ENCODE measurements at regions not wholly inside any gene's neighbourhood (a gene's known extent, or its start where the extent isn't known, plus 50 kb on each side); places are given as distances from the start of the nearest gene placed in this dataset.
"Not testable (repeated sequence)": the region's sequence is repeated elsewhere in the genome, so short reads cannot be mapped to it uniquely, and the experiment has no call there.

DNA sequence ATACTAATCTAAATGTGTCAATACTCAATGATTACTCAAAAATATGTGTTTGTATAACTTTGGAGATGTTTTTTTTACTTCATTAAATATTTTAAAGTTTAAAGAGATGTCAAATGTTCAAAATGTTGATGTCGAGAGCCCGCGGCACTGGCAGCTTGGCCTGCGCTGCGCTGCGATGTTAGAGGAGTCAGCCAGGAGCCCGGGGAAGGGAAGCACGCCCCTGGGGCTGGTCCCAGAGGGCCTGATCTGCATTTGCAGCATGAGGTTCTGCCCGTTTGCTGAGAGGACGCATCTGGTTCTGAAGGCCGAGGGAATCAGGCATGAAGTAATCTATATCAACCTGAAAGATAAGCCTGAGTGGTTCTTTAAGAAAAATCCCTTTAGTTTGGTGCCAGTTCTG lies 66.4 kb upstream of the ATP2C1 start:
- no peaks in the 10 kb centered on the region for H3K27me3 ChIP-seq (ENCODE audit: insufficient read depth, low read length)
- no peaks in the 10 kb centered on the region for H3K4me1 ChIP-seq (ENCODE audit: control insufficient read depth in 1 of 2, insufficient read depth in 2 of 2, low read length in 2 of 2)
- no peak overlapping the region for H3K4ac ChIP-seq (ENCODE audit: low read depth, low read length)
- H3K79me1 ChIP-seq (ENCODE audit: low read length) = no peaks in the 10 kb centered on the region
- no peak overlapping the region for H4K12ac ChIP-seq (ENCODE audit: low read depth, low read length)
- no peaks in the 10 kb centered on the region for H3K36me3 ChIP-seq (ENCODE audit: control insufficient read depth in 1 of 2, insufficient read depth in 2 of 2, low read length in 2 of 2)
- no peak overlapping the region for H2BK5ac ChIP-seq (ENCODE audit: low read depth, low read length, poor library complexity)
- no peak overlapping the region for H3K4me3 ChIP-seq (ENCODE audit: low read depth, low read length)
- no peak overlapping the region for H4K8ac ChIP-seq (ENCODE audit: low read depth, low read length)
- no peak overlapping the region for H2AFZ ChIP-seq (ENCODE audit: insufficient read depth, low read length, poor library complexity)
- H2BK12ac ChIP-seq (ENCODE audit: low read length) = no peak overlapping the region
- no peak overlapping the region for H3K4me2 ChIP-seq (ENCODE audit: low read length)
- H3K27ac ChIP-seq (ENCODE audit: low read depth, low read length) = no peak overlapping the region
- H2BK120ac ChIP-seq (ENCODE audit: insufficient read depth, low read length, poor library complexity) = no peak overlapping the region
- no peak overlapping the region for H3K18ac ChIP-seq (ENCODE audit: low read length)
- no peak overlapping the region for H4K91ac ChIP-seq (ENCODE audit: low read depth, low read length)
- H3K79me2 ChIP-seq (ENCODE audit: control insufficient read depth, insufficient read depth, low read length, poor library complexity) = no peaks in the 10 kb centered on the region
- WGBS (ENCODE audit: extremely low coverage, insufficient coverage, insufficient read length) = no CpG with 5 or more reads among the region's 11 CpGs
- no peak overlapping the region for H2AK5ac ChIP-seq (ENCODE audit: low read length)
- DNase-seq = no peak
- no peak overlapping the region for H3K23ac ChIP-seq (ENCODE audit: low read length)
- H3K9ac ChIP-seq (ENCODE audit: low read length) = no peak overlapping the region
- H3K14ac ChIP-seq (ENCODE audit: low read length) = no peak overlapping the region
- no peaks in the 10 kb centered on the region for H3K9me3 ChIP-seq (ENCODE audit: insufficient read depth, low read depth, low read length)

DNA sequence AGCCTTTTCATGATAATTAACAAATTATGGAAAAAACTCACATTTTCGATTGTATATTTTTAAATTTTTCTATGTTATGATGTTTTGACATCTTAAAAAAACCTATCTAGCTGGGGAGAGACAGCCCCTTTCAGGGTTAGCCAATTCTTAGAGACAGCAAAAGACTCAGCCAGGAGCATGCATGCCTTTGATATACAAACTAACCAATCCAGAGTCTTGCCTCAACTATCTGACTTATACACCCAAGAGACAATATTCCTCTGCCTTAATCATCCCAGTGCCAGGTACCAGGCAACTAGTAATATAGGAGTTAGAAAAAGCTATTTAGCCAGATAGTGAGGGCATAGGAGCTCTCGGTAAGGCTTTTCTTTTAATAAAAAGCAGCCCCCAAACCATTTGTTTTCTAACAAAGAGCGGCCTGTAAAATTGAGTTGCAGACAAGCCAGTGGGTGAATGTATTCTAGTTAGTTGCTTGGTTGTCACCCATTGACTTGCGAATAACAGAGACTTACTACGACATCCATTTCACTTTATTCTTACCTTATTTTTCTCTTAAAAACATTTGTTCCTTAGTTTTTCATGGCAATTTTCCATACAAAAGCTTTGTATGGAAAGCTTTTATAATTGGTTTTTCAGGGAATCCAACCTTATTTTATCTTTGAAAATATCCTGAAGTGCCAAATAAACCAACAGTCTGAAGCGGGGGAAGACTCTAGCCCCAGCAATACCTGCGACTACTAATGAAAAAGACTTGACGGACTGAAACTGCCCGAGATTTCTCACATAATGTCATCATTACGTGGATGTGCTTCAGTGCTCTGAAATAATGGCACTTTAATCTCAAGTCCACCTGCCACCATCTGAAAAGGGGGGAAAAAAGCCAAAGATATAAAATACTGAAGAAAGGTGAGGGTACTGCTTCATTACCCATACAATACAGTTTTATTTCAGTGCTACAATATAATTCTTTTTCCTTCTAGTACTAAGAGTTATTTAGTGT lies 64.6 kb upstream of the ATP2C1 start:
- Histone ChIP-seq H3K79me1 (ENCODE audit: low read length) (no peaks in the 10 kb centered on the region), H4K12ac (ENCODE audit: low read depth, low read length) (no peak overlapping the region), H3K4me3 (ENCODE audit: low read depth, low read length) (no peak overlapping the region), H3K27ac (ENCODE audit: low read depth, low read length) (no peak overlapping the region), H3K4ac (ENCODE audit: low read depth, low read length) (no peak overlapping the region), H4K8ac (ENCODE audit: low read depth, low read length) (no peak overlapping the region), H2BK12ac (ENCODE audit: low read length) (no peak overlapping the region), H3K9me3 (ENCODE audit: insufficient read depth, low read depth, low read length) (no peaks in the 10 kb centered on the region), H4K91ac (ENCODE audit: low read depth, low read length) (no peak overlapping the region), H3K4me1 (ENCODE audit: control insufficient read depth in 1 of 2, insufficient read depth in 2 of 2, low read length in 2 of 2) (no peaks in the 10 kb centered on the region), H3K27me3 (ENCODE audit: insufficient read depth, low read length) (no peaks in the 10 kb centered on the region), H2BK5ac (ENCODE audit: low read depth, low read length, poor library complexity) (no peak overlapping the region), H3K79me2 (ENCODE audit: control insufficient read depth, insufficient read depth, low read length, poor library complexity) (no peaks in the 10 kb centered on the region), H3K4me2 (ENCODE audit: low read length) (no peak overlapping the region), H3K14ac (ENCODE audit: low read length) (no peak overlapping the region), H3K9ac (ENCODE audit: low read length) (no peak overlapping the region), H3K18ac (ENCODE audit: low read length) (no peak overlapping the region), H3K36me3 (ENCODE audit: control insufficient read depth in 1 of 2, insufficient read depth in 2 of 2, low read length in 2 of 2) (no peaks in the 10 kb centered on the region), H3K23ac (ENCODE audit: low read length) (no peak overlapping the region), H2AK5ac (ENCODE audit: low read length) (no peak overlapping the region), H2AFZ (ENCODE audit: insufficient read depth, low read length, poor library complexity) (no peak overlapping the region), H2BK120ac (ENCODE audit: insufficient read depth, low read length, poor library complexity) (no peak overlapping the region)
- no peak for DNase-seq
- WGBS (ENCODE audit: extremely low coverage, insufficient coverage, insufficient read length) = no CpG with 5 or more reads among the region's 10 CpGs

DNA sequence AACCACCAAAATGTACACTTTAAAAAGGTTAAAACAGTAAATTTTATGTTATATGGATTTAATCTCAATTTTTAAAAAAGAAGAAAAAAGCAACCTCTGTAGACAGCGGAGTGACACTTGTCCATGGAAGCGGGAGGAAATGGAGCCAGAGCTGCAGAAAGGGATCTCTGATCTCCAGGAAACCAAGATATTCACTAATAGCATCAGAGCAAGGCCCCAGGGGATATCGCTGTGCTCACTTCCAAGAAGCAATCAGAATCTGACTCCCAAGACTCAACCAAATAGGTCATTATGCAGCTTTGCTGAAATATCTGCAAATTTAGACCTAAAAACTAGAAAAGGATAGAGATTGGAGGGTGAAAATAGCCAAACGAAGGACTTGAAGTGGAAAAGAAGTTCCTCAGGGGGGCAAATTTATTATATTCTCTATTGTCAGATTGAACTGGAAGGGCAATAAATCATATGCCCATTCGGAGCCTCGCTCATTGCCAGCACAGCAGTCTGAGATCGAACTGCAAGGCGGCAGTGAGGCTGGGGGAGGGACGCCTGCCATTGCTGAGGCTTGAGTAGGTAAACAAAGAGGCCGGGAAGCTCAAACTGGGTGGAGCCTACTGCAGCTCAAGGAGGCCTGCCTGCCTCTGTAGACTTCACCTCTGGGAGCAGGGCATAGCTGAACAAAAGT lies 62.0 kb upstream of the ATP2C1 start:
- no peak overlapping the region for H2BK5ac ChIP-seq (ENCODE audit: low read depth, low read length, poor library complexity)
- no peak overlapping the region for H3K4ac ChIP-seq (ENCODE audit: low read depth, low read length)
- no peak overlapping the region for H2BK12ac ChIP-seq (ENCODE audit: low read length)
- H3K27me3 ChIP-seq (ENCODE audit: insufficient read depth, low read length) = no peaks in the 10 kb centered on the region
- H3K36me3 ChIP-seq (ENCODE audit: control insufficient read depth in 1 of 2, insufficient read depth in 2 of 2, low read length in 2 of 2) = no peaks in the 10 kb centered on the region
- H3K79me2 ChIP-seq (ENCODE audit: control insufficient read depth, insufficient read depth, low read length, poor library complexity) = no peaks in the 10 kb centered on the region
- H3K9ac ChIP-seq (ENCODE audit: low read length) = no peak overlapping the region
- no CpG with 5 or more reads among the region's 10 CpGs for WGBS (ENCODE audit: extremely low coverage, insufficient coverage, insufficient read length)
- H3K4me3 ChIP-seq (ENCODE audit: low read depth, low read length) = no peak overlapping the region
- no peaks in the 10 kb centered on the region for H3K9me3 ChIP-seq (ENCODE audit: insufficient read depth, low read depth, low read length)
- H2BK120ac ChIP-seq (ENCODE audit: insufficient read depth, low read length, poor library complexity) = no peak overlapping the region
- no peak overlapping the region for H2AK5ac ChIP-seq (ENCODE audit: low read length)
- H3K4me1 ChIP-seq (ENCODE audit: control insufficient read depth in 1 of 2, insufficient read depth in 2 of 2, low read length in 2 of 2) = no peaks in the 10 kb centered on the region
- H4K91ac ChIP-seq (ENCODE audit: low read depth, low read length) = no peak overlapping the region
- no peaks in the 10 kb centered on the region for H3K79me1 ChIP-seq (ENCODE audit: low read length)
- H3K18ac ChIP-seq (ENCODE audit: low read length) = no peak overlapping the region
- H2AFZ ChIP-seq (ENCODE audit: insufficient read depth, low read length, poor library complexity) = no peak overlapping the region
- no peak overlapping the region for H4K8ac ChIP-seq (ENCODE audit: low read depth, low read length)
- H3K27ac ChIP-seq (ENCODE audit: low read depth, low read length) = no peak overlapping the region
- H4K12ac ChIP-seq (ENCODE audit: low read depth, low read length) = no peak overlapping the region
- no peak overlapping the region for H3K4me2 ChIP-seq (ENCODE audit: low read length)
- no peak overlapping the region for H3K23ac ChIP-seq (ENCODE audit: low read length)
- no peak overlapping the region for H3K14ac ChIP-seq (ENCODE audit: low read length)
- DNase-seq = no peak

DNA sequence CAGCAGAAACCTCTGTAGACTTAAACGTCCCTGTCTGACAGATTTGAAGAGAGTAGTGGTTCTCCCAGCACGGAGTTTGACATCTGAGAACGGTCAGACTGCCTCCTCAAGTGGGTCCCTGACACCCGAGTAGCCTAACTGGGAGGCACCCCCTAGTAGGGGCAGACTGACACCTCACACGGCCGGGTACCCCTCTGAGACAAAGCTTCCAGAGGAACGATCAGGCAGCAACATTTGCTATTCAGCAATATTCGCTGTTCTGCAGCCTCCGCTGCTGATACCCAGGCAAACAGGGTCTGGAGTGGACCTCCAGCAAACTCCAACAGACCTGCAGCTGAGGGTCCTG lies 61.5 kb upstream of the ATP2C1 start:
- not testable (repeated sequence) for H2AK5ac ChIP-seq (ENCODE audit: low read length); H4K12ac ChIP-seq (ENCODE audit: low read depth, low read length); H3K4me2 ChIP-seq (ENCODE audit: low read length); H3K18ac ChIP-seq (ENCODE audit: low read length); H3K9me3 ChIP-seq (ENCODE audit: insufficient read depth, low read depth, low read length); H3K27me3 ChIP-seq (ENCODE audit: insufficient read depth, low read length); H3K36me3 ChIP-seq (ENCODE audit: control insufficient read depth in 1 of 2, insufficient read depth in 2 of 2, low read length in 2 of 2); H3K4ac ChIP-seq (ENCODE audit: low read depth, low read length); H3K4me1 ChIP-seq (ENCODE audit: control insufficient read depth in 1 of 2, insufficient read depth in 2 of 2, low read length in 2 of 2); H4K8ac ChIP-seq (ENCODE audit: low read depth, low read length); H4K91ac ChIP-seq (ENCODE audit: low read depth, low read length); H3K79me1 ChIP-seq (ENCODE audit: low read length); H2BK12ac ChIP-seq (ENCODE audit: low read length); H3K4me3 ChIP-seq (ENCODE audit: low read depth, low read length); H2BK120ac ChIP-seq (ENCODE audit: insufficient read depth, low read length, poor library complexity); H2AFZ ChIP-seq (ENCODE audit: insufficient read depth, low read length, poor library complexity); H2BK5ac ChIP-seq (ENCODE audit: low read depth, low read length, poor library complexity); DNase-seq; H3K79me2 ChIP-seq (ENCODE audit: control insufficient read depth, insufficient read depth, low read length, poor library complexity); H3K14ac ChIP-seq (ENCODE audit: low read length); H3K27ac ChIP-seq (ENCODE audit: low read depth, low read length); H3K9ac ChIP-seq (ENCODE audit: low read length); H3K23ac ChIP-seq (ENCODE audit: low read length)
- WGBS (ENCODE audit: extremely low coverage, insufficient coverage, insufficient read length) = no CpG with 5 or more reads among the region's 9 CpGs

Data from trophoblast cell (in vitro differentiated cells and primary cell).